C4-2B (cell line): ENCODE measurements at regions not wholly inside any gene's neighbourhood (a gene's known extent, or its start where the extent isn't known, plus 50 kb on each side); places are given as distances from the start of the nearest gene placed in this dataset.

Experiments
- CTCF ChIP-seq: fragments of 450-650 bp; conservative IDR thresholded peaks from 2 replicates; pipeline ENCODE4 v1.5.1; 2017; ENCODE audit warnings: mild to moderate bottlenecking
- ZFX ChIP-seq: fragments of 450-650 bp; IDR thresholded peaks from 2 replicates; pipeline ENCODE4 v1.6.1; 2017

GRCh38 chr18:1811282-1811681 lies 760.0 kb downstream of the METTL4 start:
- TF ChIP-seq CTCF (no peak), ZFX (no peak)
